ENCODE measurements at regions not wholly inside any gene's neighbourhood (a gene's known extent, or its start where the extent isn't known, plus 50 kb on each side); places are given as distances from the start of the nearest gene placed in this dataset.
"Not testable (repeated sequence)": the region's sequence is repeated elsewhere in the genome, so short reads cannot be mapped to it uniquely, and the experiment has no call there.

GRCh38 chr5:118606940-118607339, 381.4 kb downstream of the DTWD2 start:
- ATAC-seq (ENCODE audit: low read depth), result no peak
- DNase-seq, result no peak
- POLR2A ChIA-PET, result no interaction called here
- Mint-ChIP-seq H3K4me1 (no peaks in the 10 kb centered on the region), H3K27ac (no peak overlapping the region), H3K9me3 (no peaks in the 10 kb centered on the region), H3K4me3 (no peak overlapping the region), H3K27me3 (no peaks in the 10 kb centered on the region), H3K36me3 (no peaks in the 10 kb centered on the region)

GRCh38 chr5:118605761-118606160, 382.6 kb downstream of the DTWD2 start:
- POLR2A ChIA-PET, result no interaction called here
- Mint-ChIP-seq H3K27ac (no peak overlapping the region), H3K27me3 (no peaks in the 10 kb centered on the region), H3K9me3 (no peaks in the 10 kb centered on the region), H3K4me3 (no peak overlapping the region), H3K4me1 (no peaks in the 10 kb centered on the region), H3K36me3 (no peaks in the 10 kb centered on the region)
- ATAC-seq (ENCODE audit: low read depth), result no peak
- no peak for DNase-seq

GRCh38 chr5:118604106-118604505, 384.2 kb downstream of the DTWD2 start:
- H3K4me3 Mint-ChIP-seq, result no peak overlapping the region
- no peak for DNase-seq
- POLR2A ChIA-PET, result no interaction called here

GRCh38 chr5:118603278-118603677, 385.1 kb downstream of the DTWD2 start:
- POLR2A ChIA-PET, result no interaction called here
- no peaks in the 10 kb centered on the region for H3K27me3 Mint-ChIP-seq
- DNase-seq (no peak), ATAC-seq (ENCODE audit: low read depth) (no peak)
- H3K4me1 Mint-ChIP-seq, result no peaks in the 10 kb centered on the region
- no peaks in the 10 kb centered on the region for H3K36me3 Mint-ChIP-seq
- H3K4me3 Mint-ChIP-seq, result no peak overlapping the region
- H3K9me3 Mint-ChIP-seq, result no peaks in the 10 kb centered on the region
- H3K27ac Mint-ChIP-seq, result no peak overlapping the region

More at GRCh38 chr5:118604106-118604505, 384.2 kb downstream of the DTWD2 start:
- no peak overlapping the region for H3K27ac Mint-ChIP-seq
- ATAC-seq (ENCODE audit: low read depth), result no peak
- no peaks in the 10 kb centered on the region for H3K36me3 Mint-ChIP-seq
- no peaks in the 10 kb centered on the region for H3K27me3 Mint-ChIP-seq
- H3K9me3 Mint-ChIP-seq, result no peaks in the 10 kb centered on the region
- H3K4me1 Mint-ChIP-seq, result no peaks in the 10 kb centered on the region

GRCh38 chr5:118598311-118598710, 390.0 kb downstream of the DTWD2 start:
- POLR2A ChIA-PET, result no interaction called here
- ATAC-seq (ENCODE audit: low read depth) (no peak), DNase-seq (no peak)
- Mint-ChIP-seq H3K36me3 (no peaks in the 10 kb centered on the region), H3K27me3 (no peaks in the 10 kb centered on the region), H3K4me3 (no peak overlapping the region), H3K4me1 (no peaks in the 10 kb centered on the region), H3K27ac (no peak overlapping the region), H3K9me3 (no peaks in the 10 kb centered on the region)

GRCh38 chr5:118597543-118597942, 390.8 kb downstream of the DTWD2 start:
- H3K4me3 Mint-ChIP-seq, result no peak overlapping the region
- H3K4me1 Mint-ChIP-seq, result no peaks in the 10 kb centered on the region
- DNase-seq (no peak), ATAC-seq (ENCODE audit: low read depth) (no peak)
- H3K27me3 Mint-ChIP-seq, result no peaks in the 10 kb centered on the region
- POLR2A ChIA-PET, result no interaction called here
- H3K9me3 Mint-ChIP-seq, result no peaks in the 10 kb centered on the region
- no peak overlapping the region for H3K27ac Mint-ChIP-seq
- no peaks in the 10 kb centered on the region for H3K36me3 Mint-ChIP-seq

GRCh38 chr5:118596255-118596654, 392.1 kb downstream of the DTWD2 start:
- Mint-ChIP-seq H3K4me3 (no peak overlapping the region), H3K4me1 (no peaks in the 10 kb centered on the region), H3K27me3 (no peaks in the 10 kb centered on the region), H3K27ac (no peak overlapping the region), H3K36me3 (no peaks in the 10 kb centered on the region), H3K9me3 (no peaks in the 10 kb centered on the region)
- DNase-seq, result no peak
- POLR2A ChIA-PET, result no interaction called here
- no peak for ATAC-seq (ENCODE audit: low read depth)

- Mint-ChIP-seq H3K36me3 (no peaks in the 10 kb centered on the region), H3K27ac (no peak overlapping the region), H3K27me3 (no peaks in the 10 kb centered on the region), H3K4me3 (no peak overlapping the region), H3K9me3 (no peaks in the 10 kb centered on the region), H3K4me1 (no peaks in the 10 kb centered on the region)
- DNase-seq (no peak), ATAC-seq (ENCODE audit: low read depth) (no peak)
- POLR2A ChIA-PET, result no interaction called here
Measured at GRCh38 chr5:118593003-118593328, 395.4 kb downstream of the DTWD2 start.

- Mint-ChIP-seq H3K4me1 (no peaks in the 10 kb centered on the region), H3K9me3 (no peaks in the 10 kb centered on the region), H3K27me3 (no peaks in the 10 kb centered on the region), H3K27ac (no peak overlapping the region), H3K36me3 (no peaks in the 10 kb centered on the region), H3K4me3 (no peak overlapping the region)
- POLR2A ChIA-PET, result no interaction called here
- DNase-seq (no peak), ATAC-seq (ENCODE audit: low read depth) (no peak)
Measured at GRCh38 chr5:118592229-118593002, 395.9 kb downstream of the DTWD2 start.

- H3K27ac Mint-ChIP-seq, result no peak overlapping the region
- ATAC-seq (ENCODE audit: low read depth), result no peak
- POLR2A ChIA-PET, result no interaction called here
Measured at GRCh38 chr5:118590806-118591205, 397.5 kb downstream of the DTWD2 start.

GRCh38 chr5:118580949-118581348, 407.4 kb downstream of the DTWD2 start:
- Mint-ChIP-seq H3K4me3 (no peak overlapping the region), H3K27ac (no peak overlapping the region), H3K27me3 (no peaks in the 10 kb centered on the region), H3K4me1 (no peaks in the 10 kb centered on the region), H3K9me3 (no peaks in the 10 kb centered on the region), H3K36me3 (no peaks in the 10 kb centered on the region)
- DNase-seq, result no peak
- POLR2A ChIA-PET, result no interaction called here
- ATAC-seq (ENCODE audit: low read depth), result no peak

More at GRCh38 chr5:118590806-118591205, 397.5 kb downstream of the DTWD2 start:
- no peak overlapping the region for H3K4me3 Mint-ChIP-seq
- H3K36me3 Mint-ChIP-seq, result no peaks in the 10 kb centered on the region
- no peaks in the 10 kb centered on the region for H3K9me3 Mint-ChIP-seq
- DNase-seq, result no peak
- H3K4me1 Mint-ChIP-seq, result no peaks in the 10 kb centered on the region
- no peaks in the 10 kb centered on the region for H3K27me3 Mint-ChIP-seq

- no peak for ATAC-seq (ENCODE audit: low read depth)
Measured at GRCh38 chr5:118578093-118578492, 410.3 kb downstream of the DTWD2 start.

GRCh38 chr5:118577621-118578020, 410.7 kb downstream of the DTWD2 start:
- Mint-ChIP-seq H3K27me3 (no peaks in the 10 kb centered on the region), H3K9me3 (no peaks in the 10 kb centered on the region), H3K36me3 (no peaks in the 10 kb centered on the region), H3K4me1 (no peaks in the 10 kb centered on the region), H3K4me3 (no peak overlapping the region), H3K27ac (no peak overlapping the region)
- ATAC-seq (ENCODE audit: low read depth), result no peak
- no peak for DNase-seq
- POLR2A ChIA-PET, result no interaction called here

More at GRCh38 chr5:118578093-118578492, 410.3 kb downstream of the DTWD2 start:
- Mint-ChIP-seq H3K27me3 (no peaks in the 10 kb centered on the region), H3K27ac (no peak overlapping the region), H3K4me3 (no peak overlapping the region), H3K36me3 (no peaks in the 10 kb centered on the region), H3K9me3 (no peaks in the 10 kb centered on the region), H3K4me1 (no peaks in the 10 kb centered on the region)
- DNase-seq, result no peak
- POLR2A ChIA-PET, result no interaction called here

- ATAC-seq (ENCODE audit: low read depth); H3K27me3 Mint-ChIP-seq; H3K4me1 Mint-ChIP-seq; H3K27ac Mint-ChIP-seq; DNase-seq; H3K36me3 Mint-ChIP-seq; POLR2A ChIA-PET; H3K4me3 Mint-ChIP-seq; H3K9me3 Mint-ChIP-seq: not testable (repeated sequence)
Measured at GRCh38 chr5:118570276-118570675, 418.1 kb downstream of the DTWD2 start.

GRCh38 chr5:118569596-118569995, 418.8 kb downstream of the DTWD2 start:
- H3K4me1 Mint-ChIP-seq; ATAC-seq (ENCODE audit: low read depth); H3K27ac Mint-ChIP-seq; H3K27me3 Mint-ChIP-seq; H3K36me3 Mint-ChIP-seq; H3K4me3 Mint-ChIP-seq; POLR2A ChIA-PET; DNase-seq; H3K9me3 Mint-ChIP-seq: not testable (repeated sequence)
